Renal cortical epithelial cell (primary cell): ENCODE measurements at regions not wholly inside any gene's neighbourhood (a gene's known extent, or its start where the extent isn't known, plus 50 kb on each side); places are given as distances from the start of the nearest gene placed in this dataset.

Source experiments
- DNase-seq: peaks from one replicate; pipeline ENCODE4 v3.0.0-alpha.2; 2011; ENCODE audit warnings: low read depth

- no peak for DNase-seq
Measured at GRCh38 chr1:221159608-221160007, 280.4 kb downstream of the HLX start.

- DNase-seq: peak; percentile 70
Measured at GRCh38 chr1:221161571-221162041, 282.4 kb downstream of the HLX start.

GRCh38 chr1:221162352-221162751 is 283.1 kb downstream of the HLX start:
- DNase-seq: no peak

- DNase-seq: peak; percentile 63
Measured at GRCh38 chr1:221162939-221163338, 283.7 kb downstream of the HLX start.

- DNase-seq: peak; percentile 72
Measured at GRCh38 chr1:221164029-221164428, 284.8 kb downstream of the HLX start.

GRCh38 chr1:221164951-221165838 is 286.0 kb downstream of the HLX start:
- DNase-seq: peak; percentile 56

- peak; percentile 80 for DNase-seq
Measured at GRCh38 chr1:221165839-221166500, 286.7 kb downstream of the HLX start.

GRCh38 chr1:221166559-221167318 is 287.5 kb downstream of the HLX start:
- DNase-seq: no peak

GRCh38 chr1:221169447-221169889 is 290.2 kb downstream of the HLX start:
- DNase-seq: peak; percentile 40

GRCh38 chr1:221170171-221170570 is 290.9 kb downstream of the HLX start:
- no peak for DNase-seq

- no peak for DNase-seq
Measured at GRCh38 chr1:221171768-221172167, 292.5 kb downstream of the HLX start.

GRCh38 chr1:221172841-221173240 is 293.6 kb downstream of the HLX start:
- no peak for DNase-seq

- DNase-seq: no peak
Measured at GRCh38 chr1:221174330-221174993, 295.2 kb downstream of the HLX start.

GRCh38 chr1:221175249-221175648 is 296.0 kb downstream of the HLX start:
- DNase-seq: no peak

- peak; percentile 39 for DNase-seq
Measured at GRCh38 chr1:221180704-221181368, 301.6 kb downstream of the HLX start.

- no peak for DNase-seq
Measured at GRCh38 chr1:221182791-221183533, 303.7 kb downstream of the HLX start.

- DNase-seq: peak; percentile 40
Measured at GRCh38 chr1:221184131-221184794, 305.0 kb downstream of the HLX start.

- DNase-seq: peak; percentile 31
Measured at GRCh38 chr1:221187174-221187573, 307.9 kb downstream of the HLX start.

- peak; percentile 22 for DNase-seq
Measured at GRCh38 chr1:221188458-221188857, 309.2 kb downstream of the HLX start.

GRCh38 chr1:221190249-221190648 is 311.0 kb downstream of the HLX start:
- no peak for DNase-seq
